ENCODE measurements at regions not wholly inside any gene's neighbourhood (a gene's known extent, or its start where the extent isn't known, plus 50 kb on each side); places are given as distances from the start of the nearest gene placed in this dataset.

DNA sequence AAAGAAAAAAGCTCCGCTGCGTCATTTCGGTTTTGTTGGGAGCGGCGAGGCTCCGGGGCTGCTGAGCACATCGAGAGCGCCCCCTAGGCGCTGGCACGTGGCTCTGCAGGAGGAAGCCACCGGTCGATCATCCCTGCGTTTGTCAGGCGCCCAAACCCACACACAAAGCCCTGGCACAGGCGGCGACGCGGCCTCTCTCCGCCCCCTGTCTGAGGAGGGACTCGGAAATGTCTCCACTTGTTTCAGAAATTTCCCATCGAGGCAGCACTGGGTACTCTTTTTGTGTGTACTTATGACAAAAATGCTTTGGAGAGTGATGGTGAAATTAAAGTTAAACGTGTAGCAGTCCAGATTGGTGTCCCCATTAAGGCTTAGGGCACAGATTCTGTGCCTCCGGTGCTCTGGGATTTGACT is 407.3 kb upstream of the ONECUT1 start:
- H3K4me2 ChIP-seq (replicated peaks; ENCODE audit: low read depth, low read length, poor library complexity, severe bottlenecking) = peak overlapping the region; percentile 12

DNA sequence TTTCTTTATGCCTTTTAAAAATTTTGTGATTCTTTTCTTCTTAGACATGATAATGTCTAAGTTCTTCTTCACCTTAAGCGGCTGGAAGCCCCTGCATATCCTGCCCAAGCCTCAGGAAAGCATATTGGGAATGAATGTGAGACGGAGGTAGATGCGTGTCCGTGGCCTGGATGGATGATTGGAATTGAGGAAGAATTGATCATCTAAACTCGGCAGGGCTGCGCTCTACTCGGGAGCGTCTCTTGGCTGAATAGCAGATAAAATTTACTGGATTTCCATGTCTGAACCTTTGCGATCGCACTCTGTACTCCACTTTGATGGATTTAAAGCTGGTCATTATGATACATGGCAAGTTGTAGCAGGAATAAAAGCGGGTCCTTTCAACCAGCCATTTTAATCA is 406.7 kb upstream of the ONECUT1 start:
- H3K4me1 Mint-ChIP-seq = peaks cover 5% of the 10 kb centered on the region
- Histone ChIP-seq H3K36me3 (replicated peaks in 1 of 2; ENCODE audit: control extremely low read depth in 1 of 2, control insufficient read depth in 1 of 2, extremely low read depth in 1 of 2, insufficient read depth in 2 of 2, low read length in 1 of 2) (no peaks in the 10 kb centered on the region), H3K4me3 (ENCODE audit: control extremely low read depth in 1 of 5, extremely low read depth in 1 of 5, insufficient read depth in 1 of 5, low read depth in 2 of 5, low read length in 4 of 5) (no peak overlapping the region), H3K9ac (ENCODE audit: low read length) (no peak overlapping the region), H3K4me2 (replicated peaks; ENCODE audit: low read depth, low read length, poor library complexity, severe bottlenecking) (no peak overlapping the region), H3K4me1 (ENCODE audit: control insufficient read depth in 2 of 2, insufficient read depth in 2 of 2, low read length in 2 of 2) (no peaks in the 10 kb centered on the region), H3K27me3 (replicated peaks in 1 of 4; ENCODE audit: control extremely low read depth in 1 of 4, control insufficient read depth in 3 of 4, insufficient read depth in 4 of 4, low read length in 3 of 4) (peaks cover 0 to 5% (median 1%) of the 10 kb centered on the region in 4 experiments), H2AFZ (ENCODE audit: insufficient read depth, low read depth, low read length, poor library complexity, severe bottlenecking) (no peak overlapping the region), H4K20me1 (ENCODE audit: control insufficient read depth, insufficient read depth, low read length, poor library complexity, severe bottlenecking) (no peaks in the 10 kb centered on the region), H3K9me3 (ENCODE audit: control extremely low read depth in 1 of 3, control insufficient read depth in 2 of 3, insufficient read depth in 1 of 3, low read length in 2 of 3) (no peaks in the 10 kb centered on the region), H3K79me2 (ENCODE audit: control insufficient read depth, insufficient read depth, low read length) (no peaks in the 10 kb centered on the region), H3K27ac (ENCODE audit: low read length in 2 of 2) (no peak overlapping the region)
- CTCF ChIA-PET = interaction anchor here (0.6 kb wide), 1 partner anchor 12 kb away, joined by 3 read pairs; no protein-coding TSS in a partner anchor
- H3K27me3 Mint-ChIP-seq = peaks cover 6% of the 10 kb centered on the region
- H3K27ac Mint-ChIP-seq = no peak overlapping the region
- ATAC-seq (ENCODE audit: low read depth) (no peak), DNase-seq (no peak)
- intact Hi-C loops (cut with micrococcal nuclease) = no loop called here
- H3K9me3 Mint-ChIP-seq (ENCODE audit: insufficient read depth) = peaks cover 2% of the 10 kb centered on the region
- TF ChIP-seq EZH2 (IDR thresholded peaks at IDR 0.05; ENCODE audit: borderline replicate concordance, insufficient read depth, low read depth, low read length, poor library complexity, severe bottlenecking) = no peak
- TF ChIP-seq, protein P1, sequence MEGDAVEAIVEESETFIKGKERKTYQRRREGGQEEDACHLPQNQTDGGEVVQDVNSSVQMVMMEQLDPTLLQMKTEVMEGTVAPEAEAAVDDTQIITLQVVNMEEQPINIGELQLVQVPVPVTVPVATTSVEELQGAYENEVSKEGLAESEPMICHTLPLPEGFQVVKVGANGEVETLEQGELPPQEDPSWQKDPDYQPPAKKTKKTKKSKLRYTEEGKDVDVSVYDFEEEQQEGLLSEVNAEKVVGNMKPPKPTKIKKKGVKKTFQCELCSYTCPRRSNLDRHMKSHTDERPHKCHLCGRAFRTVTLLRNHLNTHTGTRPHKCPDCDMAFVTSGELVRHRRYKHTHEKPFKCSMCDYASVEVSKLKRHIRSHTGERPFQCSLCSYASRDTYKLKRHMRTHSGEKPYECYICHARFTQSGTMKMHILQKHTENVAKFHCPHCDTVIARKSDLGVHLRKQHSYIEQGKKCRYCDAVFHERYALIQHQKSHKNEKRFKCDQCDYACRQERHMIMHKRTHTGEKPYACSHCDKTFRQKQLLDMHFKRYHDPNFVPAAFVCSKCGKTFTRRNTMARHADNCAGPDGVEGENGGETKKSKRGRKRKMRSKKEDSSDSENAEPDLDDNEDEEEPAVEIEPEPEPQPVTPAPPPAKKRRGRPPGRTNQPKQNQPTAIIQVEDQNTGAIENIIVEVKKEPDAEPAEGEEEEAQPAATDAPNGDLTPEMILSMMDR (IDR thresholded peaks at IDR 0.05) = no peak
- WGBS (ENCODE audit: insufficient coverage) = 80% methylated on average over 9 of the region's 11 CpGs
- H3K4me3 Mint-ChIP-seq = no peak overlapping the region
- POLR2A ChIA-PET = no interaction called here

More for the DNA sequence above, 407.3 kb upstream of the ONECUT1 start:
- Histone ChIP-seq H3K9me3 (ENCODE audit: control extremely low read depth in 1 of 3, control insufficient read depth in 2 of 3, insufficient read depth in 1 of 3, low read length in 2 of 3) (no peaks in the 10 kb centered on the region), H3K36me3 (replicated peaks in 1 of 2; ENCODE audit: control extremely low read depth in 1 of 2, control insufficient read depth in 1 of 2, extremely low read depth in 1 of 2, insufficient read depth in 2 of 2, low read length in 1 of 2) (no peaks in the 10 kb centered on the region), H3K4me3 (ENCODE audit: control extremely low read depth in 1 of 5, extremely low read depth in 1 of 5, insufficient read depth in 1 of 5, low read depth in 2 of 5, low read length in 4 of 5) (no peak overlapping the region), H3K27me3 (replicated peaks in 1 of 4; ENCODE audit: control extremely low read depth in 1 of 4, control insufficient read depth in 3 of 4, insufficient read depth in 4 of 4, low read length in 3 of 4) (peaks cover 0 to 5% (median 1%) of the 10 kb centered on the region in 4 experiments), H3K9ac (ENCODE audit: low read length) (no peak overlapping the region), H3K27ac (ENCODE audit: low read length in 2 of 2) (no peak overlapping the region), H3K79me2 (ENCODE audit: control insufficient read depth, insufficient read depth, low read length) (no peaks in the 10 kb centered on the region), H4K20me1 (ENCODE audit: control insufficient read depth, insufficient read depth, low read length, poor library complexity, severe bottlenecking) (no peaks in the 10 kb centered on the region), H3K4me1 (ENCODE audit: control insufficient read depth in 2 of 2, insufficient read depth in 2 of 2, low read length in 2 of 2) (no peaks in the 10 kb centered on the region), H2AFZ (ENCODE audit: insufficient read depth, low read depth, low read length, poor library complexity, severe bottlenecking) (no peak overlapping the region)
- DNase-seq = peak; percentile 6
- no peak for TF ChIP-seq EZH2 (IDR thresholded peaks at IDR 0.05; ENCODE audit: borderline replicate concordance, insufficient read depth, low read depth, low read length, poor library complexity, severe bottlenecking)
- TF ChIP-seq, protein P1 (IDR thresholded peaks at IDR 0.05) = peak; percentile 44
- Mint-ChIP-seq H3K4me3 (no peak overlapping the region), H3K4me1 (peaks cover 5% of the 10 kb centered on the region), H3K9me3 (ENCODE audit: insufficient read depth) (peaks cover under 1% of the 10 kb centered on the region), H3K27me3 (peaks cover 12% of the 10 kb centered on the region), H3K27ac (no peak overlapping the region)
- ATAC-seq (ENCODE audit: low read depth) = no peak
- ChIA-PET CTCF (interaction anchor here (0.6 kb wide), 1 partner anchor 11 kb away, joined by 3 read pairs; no protein-coding TSS in a partner anchor), POLR2A (no interaction called here)
- 6% methylated on average over 23 of the region's 23 CpGs for WGBS (ENCODE audit: insufficient coverage)
- intact Hi-C loops (cut with micrococcal nuclease) = no loop called here

Data from B cell (primary cell).